Stimulated activated CD4-positive, alpha-beta T cell treated with anti-CD3 and anti-CD28 coated beads, Interleukin-1b, Interleukin-23, amount 100 ng/mL, for 24 hours (primary cell): ENCODE measurements at regions not wholly inside any gene's neighbourhood (a gene's known extent, or its start where the extent isn't known, plus 50 kb on each side); places are given as distances from the start of the nearest gene placed in this dataset.
A peak's percentile ranks its signal among the peaks of the same experiment; 100 is the strongest.

ENCODE experiments used
- DNase-seq, 4 experiments: peaks; one replicate each; pipeline ENCODE4 v3.0.0-alpha.2; 2020; ENCODE audit warnings: low read depth in 4 of 4, low spot score in 1 of 4

- no peak for DNase-seq
Measured at GRCh38 chr5:68352166-68352565, 136.6 kb downstream of the PIK3R1 start.

- no peak for DNase-seq
Measured at GRCh38 chr5:68353605-68354004, 138.0 kb downstream of the PIK3R1 start.

- DNase-seq = no peak
Measured at GRCh38 chr5:68354315-68354714, 138.8 kb downstream of the PIK3R1 start.

- no peak for DNase-seq
Measured at GRCh38 chr5:68356216-68356615, 140.7 kb downstream of the PIK3R1 start.

- no peak for DNase-seq
Measured at GRCh38 chr5:68356623-68357022, 141.1 kb downstream of the PIK3R1 start.

GRCh38 chr5:68359699-68360098 lies 144.1 kb downstream of the PIK3R1 start:
- no peak for DNase-seq

- no peak for DNase-seq
Measured at GRCh38 chr5:68362331-68362730, 146.8 kb downstream of the PIK3R1 start.

- no peak for DNase-seq
Measured at GRCh38 chr5:68365889-68366288, 150.3 kb downstream of the PIK3R1 start.

- DNase-seq = no peak
Measured at GRCh38 chr5:68367287-68367686, 151.7 kb downstream of the PIK3R1 start.

GRCh38 chr5:68367717-68368116 lies 152.2 kb downstream of the PIK3R1 start:
- no peak for DNase-seq

- DNase-seq = no peak
Measured at GRCh38 chr5:68368311-68369022, 152.9 kb downstream of the PIK3R1 start.

- DNase-seq = no peak
Measured at GRCh38 chr5:68369023-68369359, 153.4 kb downstream of the PIK3R1 start.

GRCh38 chr5:68369457-68370125 lies 154.0 kb downstream of the PIK3R1 start:
- peak in 3 of 4 experiments; percentile 4 to 20 (median 7) for DNase-seq

GRCh38 chr5:68370196-68370595 lies 154.6 kb downstream of the PIK3R1 start:
- no peak for DNase-seq

- no peak for DNase-seq
Measured at GRCh38 chr5:68371607-68372006, 156.1 kb downstream of the PIK3R1 start.

- no peak for DNase-seq
Measured at GRCh38 chr5:68372161-68372560, 156.6 kb downstream of the PIK3R1 start.

- DNase-seq = no peak
Measured at GRCh38 chr5:68373050-68373449, 157.5 kb downstream of the PIK3R1 start.

- no peak for DNase-seq
Measured at GRCh38 chr5:68374796-68375518, 159.4 kb downstream of the PIK3R1 start.

- no peak for DNase-seq
Measured at GRCh38 chr5:68375540-68375939, 160.0 kb downstream of the PIK3R1 start.

GRCh38 chr5:68376935-68377334 lies 161.4 kb downstream of the PIK3R1 start:
- DNase-seq = no peak

- DNase-seq = no peak
Measured at GRCh38 chr5:68377733-68378132, 162.2 kb downstream of the PIK3R1 start.

GRCh38 chr5:68378204-68378820 lies 162.8 kb downstream of the PIK3R1 start:
- DNase-seq = no peak
